GM23338 (cell line): ENCODE measurements at regions not wholly inside any gene's neighbourhood (a gene's known extent, or its start where the extent isn't known, plus 50 kb on each side); places are given as distances from the start of the nearest gene placed in this dataset.

Source experiments
- ATAC-seq: fragments of 200-7000 bp; cut with Tn5 transposase; 3 replicates; pipeline ENCODE4 v1.9.1; 2020
- DNase-seq: peaks from one replicate; pipeline ENCODE4 v3.0.0-alpha.2; 2015; ENCODE audit warnings: low spot score
- H2AFZ ChIP-seq: fragments of 200-600 bp; sonication (generic); 2 replicates; pipeline ENCODE4 v1.8.0; 2016; ENCODE audit warnings: antibody characterized with exemption, mild to moderate bottlenecking, moderate library complexity
- H3F3A ChIP-seq: fragments of 200-600 bp; sonication (generic); replicated peaks from 2 replicates; pipeline ENCODE4 v1.8.0; 2017; ENCODE audit warnings: antibody characterized with exemption, mixed run types, low read depth
- H3K27ac ChIP-seq: fragments of 200-600 bp; sonication (generic); 2 replicates; pipeline ENCODE4 v1.6.1; 2016; ENCODE audit warnings: low read depth
- H3K27me3 ChIP-seq: fragments of 200-600 bp; sonication (generic); 2 replicates; pipeline ENCODE4 v1.8.0; 2016; ENCODE audit warnings: mild to moderate bottlenecking, mixed run types, moderate library complexity; ENCODE audit not compliant: insufficient read depth
- H3K36me3 ChIP-seq: fragments of 200-600 bp; sonication (generic); 2 replicates; pipeline ENCODE4 v1.8.0; 2016; ENCODE audit warnings: mild to moderate bottlenecking; ENCODE audit not compliant: insufficient read depth
- H3K4me1 ChIP-seq: fragments of 200-600 bp; sonication (generic); 2 replicates; pipeline ENCODE4 v1.8.0; 2016; ENCODE audit warnings: mild to moderate bottlenecking, moderate library complexity; ENCODE audit not compliant: insufficient read depth
- H3K4me2 ChIP-seq: fragments of 200-600 bp; sonication (generic); 2 replicates; pipeline ENCODE4 v1.7.1; 2017; ENCODE audit warnings: mixed run types
- H3K4me3 ChIP-seq: fragments of 200-600 bp; sonication (generic); 2 replicates; pipeline ENCODE4 v1.6.1; 2016; ENCODE audit warnings: mixed run types
- H3K79me2 ChIP-seq: fragments of 200-600 bp; sonication (generic); replicated peaks from 2 replicates; pipeline ENCODE4 v1.8.0; 2017; ENCODE audit warnings: mild to moderate bottlenecking; ENCODE audit not compliant: insufficient read depth
- H3K9me2 ChIP-seq: fragments of 200-600 bp; sonication (generic); 2 replicates; pipeline ENCODE4 v1.8.0; 2017; ENCODE audit not compliant: insufficient read depth
- H4K20me1 ChIP-seq: fragments of 200-600 bp; sonication (generic); replicated peaks from 2 replicates; pipeline ENCODE4 v1.8.0; 2017; ENCODE audit warnings: mild to moderate bottlenecking; ENCODE audit not compliant: insufficient read depth
- H3K27ac Mint-ChIP-seq: 2 replicates; pipeline ENCODE4 v1.8.0; 2020; ENCODE audit warnings: inconsistent platforms, mild to moderate bottlenecking, moderate library complexity, mixed read lengths
- H3K27me3 Mint-ChIP-seq: 3 replicates; pipeline ENCODE4 v1.8.0; 2022; ENCODE audit warnings: low read depth, mild to moderate bottlenecking, moderate library complexity, mixed read lengths, inconsistent platforms; ENCODE audit not compliant: insufficient read depth, poor library complexity
- H3K36me3 Mint-ChIP-seq: 3 replicates; pipeline ENCODE4 v1.8.0; 2021; ENCODE audit warnings: low read depth, mild to moderate bottlenecking, inconsistent platforms, moderate library complexity, mixed read lengths
- H3K4me1 Mint-ChIP-seq: 3 replicates; pipeline ENCODE4 v1.8.0; 2020; ENCODE audit warnings: mild to moderate bottlenecking, inconsistent platforms, mixed read lengths
- H3K4me3 Mint-ChIP-seq: 3 replicates; pipeline ENCODE4 v1.8.0; 2021; ENCODE audit warnings: moderate library complexity, mild to moderate bottlenecking, inconsistent platforms, mixed read lengths
- H3K9me3 Mint-ChIP-seq: 3 replicates; pipeline ENCODE4 v1.8.0; 2020; ENCODE audit warnings: moderate library complexity, mild to moderate bottlenecking, inconsistent platforms, mixed read lengths
- CREB1 ChIP-seq: fragments of 250-450 bp; sonication (Bioruptor Pico); IDR thresholded peaks from 2 replicates; pipeline ENCODE4 v1.5.0; 2020; ENCODE audit warnings: low read depth, mild to moderate bottlenecking, moderate library complexity
- EZH2 ChIP-seq: fragments of 200-600 bp; sonication (generic); IDR thresholded peaks from one replicate; pipeline ENCODE4 v1.8.0; 2017; ENCODE audit warnings: antibody characterized with exemption, mild to moderate bottlenecking, low read depth; ENCODE audit not compliant: unreplicated experiment
- EZH2phosphoT487 ChIP-seq: fragments of 200-600 bp; sonication (generic); IDR thresholded peaks from one replicate; pipeline ENCODE4 v1.8.1; 2018; ENCODE audit warnings: antibody characterized with exemption; ENCODE audit not compliant: unreplicated experiment
- JUNB ChIP-seq: IDR thresholded peaks from one replicate; pipeline ENCODE4 v1.6.1; 2016; ENCODE audit warnings: antibody characterized with exemption; ENCODE audit not compliant: unreplicated experiment
- NANOG ChIP-seq: IDR thresholded peaks from 2 replicates; pipeline ENCODE4 v1.6.1; 2016; ENCODE audit warnings: antibody characterized with exemption, borderline replicate concordance
- POLR2AphosphoS5 ChIP-seq: IDR thresholded peaks from 2 replicates; pipeline ENCODE4 v1.6.1; 2016; ENCODE audit warnings: antibody characterized with exemption, low read depth
- STAT1 ChIP-seq: IDR thresholded peaks from one replicate; pipeline ENCODE4 v1.6.1; 2016; ENCODE audit warnings: antibody characterized with exemption; ENCODE audit not compliant: unreplicated experiment
- ZNF114 ChIP-seq: fragments of 250-450 bp; sonication (Bioruptor Pico); IDR thresholded peaks from 2 replicates; pipeline ENCODE4 v1.5.0; 2020; ENCODE audit warnings: mild to moderate bottlenecking, moderate library complexity
- ZNF331 ChIP-seq: fragments of 250-450 bp; sonication (Bioruptor Pico); IDR thresholded peaks from 2 replicates; pipeline ENCODE4 v1.5.0; 2020; ENCODE audit warnings: low read depth, mild to moderate bottlenecking, moderate library complexity
- TF ChIP-seq, protein P1 (sequence below), 2 experiments: fragments of 200-600 bp in 1 of 2; sonication (generic) in 1 of 2; conservative IDR thresholded peaks; 2 replicates each; pipeline versions ENCODE4 v1.5.1 to v1.6.1; 2016 to 2017; ENCODE audit warnings: antibody characterized with exemption in 2 of 2, low read depth in 2 of 2, mild to moderate bottlenecking in 2 of 2, moderate library complexity in 1 of 2
- TF ChIP-seq, protein P2 (sequence below): IDR thresholded peaks from one replicate; pipeline ENCODE4 v1.6.1; 2018; ENCODE audit warnings: antibody characterized with exemption; ENCODE audit not compliant: unreplicated experiment
- TF ChIP-seq, protein P3 (sequence below): fragments of 250-450 bp; sonication (Bioruptor Pico); IDR thresholded peaks from 2 replicates; pipeline ENCODE4 v1.5.0; 2020; ENCODE audit warnings: mild to moderate bottlenecking, moderate library complexity
- TF ChIP-seq, protein P4 (sequence below): IDR thresholded peaks from 2 replicates; pipeline ENCODE4 v1.6.1; 2016; ENCODE audit warnings: antibody characterized with exemption

DNA sequence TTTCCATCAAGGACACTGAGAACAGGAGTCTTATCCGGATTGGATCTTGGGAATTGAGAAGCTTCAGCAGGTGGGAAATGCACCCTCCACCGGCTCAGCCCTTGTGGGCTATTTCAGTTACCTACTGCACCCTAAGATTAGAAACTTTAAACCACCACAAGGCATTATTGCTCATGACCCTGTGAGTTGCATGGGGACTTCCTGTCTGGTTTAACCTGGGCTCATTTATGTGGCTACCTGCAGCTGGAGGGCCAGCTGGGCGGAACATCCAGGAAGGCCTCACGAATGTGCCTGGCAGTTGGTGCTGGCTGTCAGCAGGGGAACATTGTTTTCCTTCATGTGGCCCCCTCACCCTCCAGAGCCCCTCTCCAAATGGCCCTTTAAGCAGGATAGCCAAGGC, 164.1 kb downstream of the DEFB131A start:
- Mint-ChIP-seq H3K9me3 (peaks cover 11% of the 10 kb centered on the region; the same call in 1 of the 3 replicates), H3K27me3 (peaks cover 4% of the 10 kb centered on the region), H3K27ac (no peak overlapping the region), H3K36me3 (peaks cover 34% of the 10 kb centered on the region), H3K4me1 (peaks cover 35% of the 10 kb centered on the region), H3K4me3 (no peak overlapping the region)
- Histone ChIP-seq H3K79me2 (no peaks in the 10 kb centered on the region), H3K27ac (no peak overlapping the region), H3K27me3 (no peaks in the 10 kb centered on the region), H2AFZ (no peak overlapping the region), H3K9me2 (no peaks in the 10 kb centered on the region), H3K4me3 (no peak overlapping the region), H3F3A (no peaks in the 10 kb centered on the region), H3K4me2 (no peak overlapping the region), H3K4me1 (peaks cover 4% of the 10 kb centered on the region), H4K20me1 (no peaks in the 10 kb centered on the region), H3K36me3 (no peaks in the 10 kb centered on the region)
- TF ChIP-seq, protein P1, sequence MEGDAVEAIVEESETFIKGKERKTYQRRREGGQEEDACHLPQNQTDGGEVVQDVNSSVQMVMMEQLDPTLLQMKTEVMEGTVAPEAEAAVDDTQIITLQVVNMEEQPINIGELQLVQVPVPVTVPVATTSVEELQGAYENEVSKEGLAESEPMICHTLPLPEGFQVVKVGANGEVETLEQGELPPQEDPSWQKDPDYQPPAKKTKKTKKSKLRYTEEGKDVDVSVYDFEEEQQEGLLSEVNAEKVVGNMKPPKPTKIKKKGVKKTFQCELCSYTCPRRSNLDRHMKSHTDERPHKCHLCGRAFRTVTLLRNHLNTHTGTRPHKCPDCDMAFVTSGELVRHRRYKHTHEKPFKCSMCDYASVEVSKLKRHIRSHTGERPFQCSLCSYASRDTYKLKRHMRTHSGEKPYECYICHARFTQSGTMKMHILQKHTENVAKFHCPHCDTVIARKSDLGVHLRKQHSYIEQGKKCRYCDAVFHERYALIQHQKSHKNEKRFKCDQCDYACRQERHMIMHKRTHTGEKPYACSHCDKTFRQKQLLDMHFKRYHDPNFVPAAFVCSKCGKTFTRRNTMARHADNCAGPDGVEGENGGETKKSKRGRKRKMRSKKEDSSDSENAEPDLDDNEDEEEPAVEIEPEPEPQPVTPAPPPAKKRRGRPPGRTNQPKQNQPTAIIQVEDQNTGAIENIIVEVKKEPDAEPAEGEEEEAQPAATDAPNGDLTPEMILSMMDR (conservative IDR thresholded peaks at IDR 0.05; ENCODE audit: low read depth in 2 of 2) = no peak
- TF ChIP-seq ZNF114 (CRISPR knock-in tag) (no peak), CREB1 (CRISPR knock-in tag) (no peak), EZH2 (no peak), POLR2AphosphoS5 (no peak), EZH2phosphoT487 (no peak), NANOG (no peak), STAT1 (no peak), JUNB (no peak), ZNF331 (CRISPR knock-in tag) (no peak)
- TF ChIP-seq, protein P2, sequence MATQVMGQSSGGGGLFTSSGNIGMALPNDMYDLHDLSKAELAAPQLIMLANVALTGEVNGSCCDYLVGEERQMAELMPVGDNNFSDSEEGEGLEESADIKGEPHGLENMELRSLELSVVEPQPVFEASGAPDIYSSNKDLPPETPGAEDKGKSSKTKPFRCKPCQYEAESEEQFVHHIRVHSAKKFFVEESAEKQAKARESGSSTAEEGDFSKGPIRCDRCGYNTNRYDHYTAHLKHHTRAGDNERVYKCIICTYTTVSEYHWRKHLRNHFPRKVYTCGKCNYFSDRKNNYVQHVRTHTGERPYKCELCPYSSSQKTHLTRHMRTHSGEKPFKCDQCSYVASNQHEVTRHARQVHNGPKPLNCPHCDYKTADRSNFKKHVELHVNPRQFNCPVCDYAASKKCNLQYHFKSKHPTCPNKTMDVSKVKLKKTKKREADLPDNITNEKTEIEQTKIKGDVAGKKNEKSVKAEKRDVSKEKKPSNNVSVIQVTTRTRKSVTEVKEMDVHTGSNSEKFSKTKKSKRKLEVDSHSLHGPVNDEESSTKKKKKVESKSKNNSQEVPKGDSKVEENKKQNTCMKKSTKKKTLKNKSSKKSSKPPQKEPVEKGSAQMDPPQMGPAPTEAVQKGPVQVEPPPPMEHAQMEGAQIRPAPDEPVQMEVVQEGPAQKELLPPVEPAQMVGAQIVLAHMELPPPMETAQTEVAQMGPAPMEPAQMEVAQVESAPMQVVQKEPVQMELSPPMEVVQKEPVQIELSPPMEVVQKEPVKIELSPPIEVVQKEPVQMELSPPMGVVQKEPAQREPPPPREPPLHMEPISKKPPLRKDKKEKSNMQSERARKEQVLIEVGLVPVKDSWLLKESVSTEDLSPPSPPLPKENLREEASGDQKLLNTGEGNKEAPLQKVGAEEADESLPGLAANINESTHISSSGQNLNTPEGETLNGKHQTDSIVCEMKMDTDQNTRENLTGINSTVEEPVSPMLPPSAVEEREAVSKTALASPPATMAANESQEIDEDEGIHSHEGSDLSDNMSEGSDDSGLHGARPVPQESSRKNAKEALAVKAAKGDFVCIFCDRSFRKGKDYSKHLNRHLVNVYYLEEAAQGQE = no peak
- TF ChIP-seq, protein P3, sequence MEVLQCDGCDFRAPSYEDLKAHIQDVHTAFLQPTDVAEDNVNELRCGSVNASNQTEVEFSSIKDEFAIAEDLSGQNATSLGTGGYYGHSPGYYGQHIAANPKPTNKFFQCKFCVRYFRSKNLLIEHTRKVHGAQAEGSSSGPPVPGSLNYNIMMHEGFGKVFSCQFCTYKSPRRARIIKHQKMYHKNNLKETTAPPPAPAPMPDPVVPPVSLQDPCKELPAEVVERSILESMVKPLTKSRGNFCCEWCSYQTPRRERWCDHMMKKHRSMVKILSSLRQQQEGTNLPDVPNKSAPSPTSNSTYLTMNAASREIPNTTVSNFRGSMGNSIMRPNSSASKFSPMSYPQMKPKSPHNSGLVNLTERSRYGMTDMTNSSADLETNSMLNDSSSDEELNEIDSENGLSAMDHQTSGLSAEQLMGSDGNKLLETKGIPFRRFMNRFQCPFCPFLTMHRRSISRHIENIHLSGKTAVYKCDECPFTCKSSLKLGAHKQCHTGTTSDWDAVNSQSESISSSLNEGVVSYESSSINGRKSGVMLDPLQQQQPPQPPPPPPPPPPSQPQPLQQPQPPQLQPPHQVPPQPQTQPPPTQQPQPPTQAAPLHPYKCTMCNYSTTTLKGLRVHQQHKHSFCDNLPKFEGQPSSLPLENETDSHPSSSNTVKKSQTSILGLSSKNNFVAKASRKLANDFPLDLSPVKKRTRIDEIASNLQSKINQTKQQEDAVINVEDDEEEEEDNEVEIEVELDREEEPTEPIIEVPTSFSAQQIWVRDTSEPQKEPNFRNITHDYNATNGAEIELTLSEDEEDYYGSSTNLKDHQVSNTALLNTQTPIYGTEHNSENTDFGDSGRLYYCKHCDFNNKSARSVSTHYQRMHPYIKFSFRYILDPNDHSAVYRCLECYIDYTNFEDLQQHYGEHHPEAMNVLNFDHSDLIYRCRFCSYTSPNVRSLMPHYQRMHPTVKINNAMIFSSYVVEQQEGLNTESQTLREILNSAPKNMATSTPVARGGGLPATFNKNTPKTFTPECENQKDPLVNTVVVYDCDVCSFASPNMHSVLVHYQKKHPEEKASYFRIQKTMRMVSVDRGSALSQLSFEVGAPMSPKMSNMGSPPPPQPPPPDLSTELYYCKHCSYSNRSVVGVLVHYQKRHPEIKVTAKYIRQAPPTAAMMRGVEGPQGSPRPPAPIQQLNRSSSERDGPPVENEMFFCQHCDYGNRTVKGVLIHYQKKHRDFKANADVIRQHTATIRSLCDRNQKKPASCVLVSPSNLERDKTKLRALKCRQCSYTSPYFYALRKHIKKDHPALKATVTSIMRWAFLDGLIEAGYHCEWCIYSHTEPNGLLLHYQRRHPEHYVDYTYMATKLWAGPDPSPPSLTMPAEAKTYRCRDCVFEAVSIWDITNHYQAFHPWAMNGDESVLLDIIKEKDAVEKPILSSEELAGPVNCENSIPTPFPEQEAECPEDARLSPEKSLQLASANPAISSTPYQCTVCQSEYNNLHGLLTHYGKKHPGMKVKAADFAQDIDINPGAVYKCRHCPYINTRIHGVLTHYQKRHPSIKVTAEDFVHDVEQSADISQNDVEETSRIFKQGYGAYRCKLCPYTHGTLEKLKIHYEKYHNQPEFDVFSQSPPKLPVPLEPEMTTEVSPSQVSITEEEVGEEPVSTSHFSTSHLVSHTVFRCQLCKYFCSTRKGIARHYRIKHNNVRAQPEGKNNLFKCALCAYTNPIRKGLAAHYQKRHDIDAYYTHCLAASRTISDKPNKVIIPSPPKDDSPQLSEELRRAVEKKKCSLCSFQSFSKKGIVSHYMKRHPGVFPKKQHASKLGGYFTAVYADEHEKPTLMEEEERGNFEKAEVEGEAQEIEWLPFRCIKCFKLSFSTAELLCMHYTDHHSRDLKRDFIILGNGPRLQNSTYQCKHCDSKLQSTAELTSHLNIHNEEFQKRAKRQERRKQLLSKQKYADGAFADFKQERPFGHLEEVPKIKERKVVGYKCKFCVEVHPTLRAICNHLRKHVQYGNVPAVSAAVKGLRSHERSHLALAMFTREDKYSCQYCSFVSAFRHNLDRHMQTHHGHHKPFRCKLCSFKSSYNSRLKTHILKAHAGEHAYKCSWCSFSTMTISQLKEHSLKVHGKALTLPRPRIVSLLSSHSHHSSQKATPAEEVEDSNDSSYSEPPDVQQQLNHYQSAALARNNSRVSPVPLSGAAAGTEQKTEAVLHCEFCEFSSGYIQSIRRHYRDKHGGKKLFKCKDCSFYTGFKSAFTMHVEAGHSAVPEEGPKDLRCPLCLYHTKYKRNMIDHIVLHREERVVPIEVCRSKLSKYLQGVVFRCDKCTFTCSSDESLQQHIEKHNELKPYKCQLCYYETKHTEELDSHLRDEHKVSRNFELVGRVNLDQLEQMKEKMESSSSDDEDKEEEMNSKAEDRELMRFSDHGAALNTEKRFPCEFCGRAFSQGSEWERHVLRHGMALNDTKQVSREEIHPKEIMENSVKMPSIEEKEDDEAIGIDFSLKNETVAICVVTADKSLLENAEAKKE (CRISPR knock-in tag) = no peak
- TF ChIP-seq, protein P4, sequence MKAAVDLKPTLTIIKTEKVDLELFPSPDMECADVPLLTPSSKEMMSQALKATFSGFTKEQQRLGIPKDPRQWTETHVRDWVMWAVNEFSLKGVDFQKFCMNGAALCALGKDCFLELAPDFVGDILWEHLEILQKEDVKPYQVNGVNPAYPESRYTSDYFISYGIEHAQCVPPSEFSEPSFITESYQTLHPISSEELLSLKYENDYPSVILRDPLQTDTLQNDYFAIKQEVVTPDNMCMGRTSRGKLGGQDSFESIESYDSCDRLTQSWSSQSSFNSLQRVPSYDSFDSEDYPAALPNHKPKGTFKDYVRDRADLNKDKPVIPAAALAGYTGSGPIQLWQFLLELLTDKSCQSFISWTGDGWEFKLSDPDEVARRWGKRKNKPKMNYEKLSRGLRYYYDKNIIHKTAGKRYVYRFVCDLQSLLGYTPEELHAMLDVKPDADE = no peak
- DNase-seq (no peak), ATAC-seq (no peak)
